Spleen (tissue), 11 donors: ENCODE measurements at regions not wholly inside any gene's neighbourhood (a gene's known extent, or its start where the extent isn't known, plus 50 kb on each side); places are given as distances from the start of the nearest gene placed in this dataset.

Experiments used
- DNase-seq: peaks from one replicate; pipeline ENCODE4 v3.0.0-alpha.2; 2020
- H3K27ac ChIP-seq, 8 donors: fragments of 200-600 bp; sonication (generic) in 7 of 8; 1 replicate in 4 of 8; 2 replicates in 4 of 8; pipeline versions ENCODE4 v1.5.0 to v1.8.0; 2016 to 2021; ENCODE audit warnings: inconsistent platforms in 4 of 8, mild to moderate bottlenecking in 4 of 8, moderate library complexity in 1 of 8
- H3K27me3 ChIP-seq, 7 donors: fragments of 200-600 bp; sonication (generic) in 6 of 7; replicated peaks in 1 of 7; 1 replicate in 4 of 7; 2 replicates in 3 of 7; pipeline versions ENCODE4 v1.5.0 to v1.8.0; 2016 to 2021; ENCODE audit warnings: inconsistent platforms in 3 of 7, mild to moderate bottlenecking in 1 of 7
- H3K36me3 ChIP-seq, 6 donors: fragments of 200-600 bp; sonication (generic) in 5 of 6; 1 replicate in 4 of 6; 2 replicates in 2 of 6; pipeline versions ENCODE4 v1.5.0 to v1.8.0; 2016 to 2021; ENCODE audit warnings: inconsistent platforms in 2 of 6
- H3K4me1 ChIP-seq, 6 donors: fragments of 200-600 bp; sonication (generic) in 5 of 6; 1 replicate in 3 of 6; 2 replicates in 3 of 6; pipeline versions ENCODE4 v1.5.0 to v1.8.0; 2016 to 2021; ENCODE audit warnings: inconsistent platforms in 3 of 6
- H3K4me3 ChIP-seq, 8 donors: fragments of 200-600 bp; sonication (generic) in 7 of 8; 1 replicate in 4 of 8; 2 replicates in 4 of 8; pipeline versions ENCODE4 v1.5.0 to v1.8.0; 2016 to 2021; ENCODE audit warnings: inconsistent platforms in 4 of 8, mild to moderate bottlenecking in 4 of 8, moderate library complexity in 2 of 8
- H3K9me3 ChIP-seq, 8 donors: fragments of 200-600 bp; sonication (generic) in 7 of 8; 1 replicate in 4 of 8; 2 replicates in 4 of 8; pipeline versions ENCODE4 v1.5.0 to v1.8.0; 2016 to 2021; ENCODE audit warnings: inconsistent platforms in 4 of 8
- POLR2A ChIP-seq, 3 donors: fragments of 450-650 bp; IDR thresholded peaks; one replicate each; pipeline ENCODE4 v1.5.1; 2017; ENCODE audit warnings: antibody characterized with exemption in 3 of 3, mild to moderate bottlenecking in 1 of 3
- POLR2AphosphoS5 ChIP-seq, 3 donors: sonication (generic); formaldehyde crosslinking; IDR thresholded peaks; one replicate each; pipeline ENCODE4 v1.5.1; 2017; ENCODE audit warnings: antibody characterized with exemption in 3 of 3
- WGBS, 5 donors: extraction: QIAGEN DNeasy Blood & Tissue Kit in 3 of 5; methylation state at CpG; one replicate each; pipeline versions ENCODE4 v1.1.5 to v1.1.7; 2013 to 2018; 5-methylcytosine and 5-hydroxymethylcytosine counted together
- intact Hi-C: fragments of 100-400 bp; cut with DNase I; formaldehyde crosslinking; loops from one replicate; pipeline ENCODE4 v1.15.0; 2023; ENCODE audit warnings: low total_unique reads
- TF ChIP-seq, protein P1 (sequence below), 11 experiments: fragments of 200-600 bp in 7 of 11; fragments of 450-650 bp in 4 of 11; sonication (generic) in 4 of 11; IDR thresholded peaks in 8 of 11; conservative IDR thresholded peaks in 3 of 11; 1 replicate in 7 of 11; 2 replicates in 4 of 11; pipeline versions ENCODE4 v1.4.0 to v1.8.0; 2016 to 2021; ENCODE audit warnings: antibody characterized with exemption in 11 of 11, inconsistent platforms in 4 of 11, mild to moderate bottlenecking in 1 of 11
- donor health status: healthy with polysubstance abuse.
- donor health status: DM: no; HTN: no; CAD: no; lungs with moderate emphysema.
- donor health status: DM: no; HTN: no; CAD: no.
- donor health status: Bipolar disorder and iron deficiency.
- donor health status: healthy.
- donor health status: DM: no; HTN: no; CAD: no.
- donor health status: DM: yes; HTN: yes; CAD: no.

DNA sequence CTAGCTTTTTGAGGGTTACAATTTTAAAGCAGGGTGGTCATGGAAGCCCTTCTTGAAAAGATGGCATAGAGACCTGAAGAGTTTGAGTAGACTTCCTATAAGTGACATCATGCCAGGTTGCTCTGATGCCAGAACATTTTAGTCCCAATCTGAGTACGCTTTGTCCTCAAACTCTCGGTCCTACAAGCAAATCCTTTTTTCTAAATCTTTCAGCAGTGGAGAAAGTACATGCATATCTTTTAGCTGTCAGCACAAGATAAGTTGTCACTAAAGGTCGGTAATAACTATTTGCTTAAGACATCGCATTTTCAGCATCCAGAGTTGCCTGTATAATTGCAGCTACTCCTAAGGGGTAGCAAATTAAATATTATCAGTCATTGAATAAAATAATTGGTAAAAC is 140.4 kb downstream of the ATP6V1G3 start:
- no peak for TF ChIP-seq POLR2A (IDR thresholded peaks at IDR 0.05)
- no peak for DNase-seq
- Histone ChIP-seq H3K27ac (no peak overlapping the region), H3K4me1 (no peaks in the 10 kb centered on the region), H3K9me3 (peaks cover 0 to 8% (median 3%) of the 10 kb centered on the region in 8 donors), H3K4me3 (no peak overlapping the region), H3K27me3 (no peaks in the 10 kb centered on the region), H3K36me3 (no peaks in the 10 kb centered on the region)
- WGBS, 5 donors, result 81 to 95% (median 91%) methylated on average over 4 of the region's 4 CpGs
- intact Hi-C loops, result no loop called here

- H3K4me1 ChIP-seq, result no peaks in the 10 kb centered on the region
- WGBS, 5 donors, result 64 to 90% (median 80%) methylated on average over 1 of the region's 1 CpG
- TF ChIP-seq, protein P1, sequence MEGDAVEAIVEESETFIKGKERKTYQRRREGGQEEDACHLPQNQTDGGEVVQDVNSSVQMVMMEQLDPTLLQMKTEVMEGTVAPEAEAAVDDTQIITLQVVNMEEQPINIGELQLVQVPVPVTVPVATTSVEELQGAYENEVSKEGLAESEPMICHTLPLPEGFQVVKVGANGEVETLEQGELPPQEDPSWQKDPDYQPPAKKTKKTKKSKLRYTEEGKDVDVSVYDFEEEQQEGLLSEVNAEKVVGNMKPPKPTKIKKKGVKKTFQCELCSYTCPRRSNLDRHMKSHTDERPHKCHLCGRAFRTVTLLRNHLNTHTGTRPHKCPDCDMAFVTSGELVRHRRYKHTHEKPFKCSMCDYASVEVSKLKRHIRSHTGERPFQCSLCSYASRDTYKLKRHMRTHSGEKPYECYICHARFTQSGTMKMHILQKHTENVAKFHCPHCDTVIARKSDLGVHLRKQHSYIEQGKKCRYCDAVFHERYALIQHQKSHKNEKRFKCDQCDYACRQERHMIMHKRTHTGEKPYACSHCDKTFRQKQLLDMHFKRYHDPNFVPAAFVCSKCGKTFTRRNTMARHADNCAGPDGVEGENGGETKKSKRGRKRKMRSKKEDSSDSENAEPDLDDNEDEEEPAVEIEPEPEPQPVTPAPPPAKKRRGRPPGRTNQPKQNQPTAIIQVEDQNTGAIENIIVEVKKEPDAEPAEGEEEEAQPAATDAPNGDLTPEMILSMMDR (IDR thresholded peaks at IDR 0.05 in 8 of 11, conservative IDR thresholded peaks at IDR 0.05 in 3 of 11), result no peak
- TF ChIP-seq POLR2AphosphoS5 (IDR thresholded peaks at IDR 0.05), result no peak
- no peak for TF ChIP-seq POLR2A (IDR thresholded peaks at IDR 0.05)
- intact Hi-C loops, result no loop called here
- H3K36me3 ChIP-seq, result no peaks in the 10 kb centered on the region
- H3K27ac ChIP-seq, result no peak overlapping the region
- H3K27me3 ChIP-seq, result no peaks in the 10 kb centered on the region
- H3K4me3 ChIP-seq, result no peak overlapping the region
- DNase-seq, result no peak
- peaks cover 0 to 2% (median under 1%) of the 10 kb centered on the region in 8 donors for H3K9me3 ChIP-seq
Measured at GRCh38 chr1:198399452-198399851, 141.0 kb downstream of the ATP6V1G3 start.

DNA sequence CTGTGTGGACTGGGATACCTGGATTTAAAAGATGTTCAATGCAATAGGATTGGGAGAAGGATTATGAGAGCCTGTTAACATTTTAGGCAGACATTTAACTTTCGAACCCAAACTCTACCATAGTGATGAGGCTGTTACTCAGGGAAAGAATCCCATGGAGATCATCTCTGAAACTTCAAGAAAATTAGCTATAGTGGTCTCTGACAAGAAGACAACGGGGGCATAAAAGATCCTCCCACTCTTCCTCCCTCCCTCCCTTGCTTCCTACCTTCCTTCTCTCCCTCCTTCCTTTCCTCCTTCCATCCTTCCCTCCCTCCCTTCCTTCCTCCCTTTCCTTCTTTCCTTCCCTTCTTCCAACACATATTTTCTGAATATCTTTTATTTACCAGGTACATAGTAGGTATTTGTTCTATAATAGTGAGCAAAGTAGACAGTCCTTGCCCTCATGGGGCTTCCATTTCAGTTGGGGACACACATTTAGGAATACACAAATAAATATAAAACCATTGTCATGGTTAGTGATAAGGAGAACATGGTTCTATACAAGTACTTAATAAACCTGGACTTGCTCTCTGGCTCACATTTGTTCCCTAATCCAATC is 143.2 kb downstream of the ATP6V1G3 start:
- H3K36me3 ChIP-seq, result no peaks in the 10 kb centered on the region
- WGBS, 5 donors, result 88 to 94% (median 89%) methylated on average over 2 of the region's 2 CpGs

GRCh38 chr1:198391393-198392020 is 149.0 kb downstream of the ATP6V1G3 start:
- whole genome bisulfite sequencing, 5 donors, result 79 to 86% (median 82%) methylated on average over 10 of the region's 10 CpGs
- H3K27me3 ChIP-seq, result no peaks in the 10 kb centered on the region
- no peak overlapping the region for H3K4me3 ChIP-seq
- no peaks in the 10 kb centered on the region for H3K4me1 ChIP-seq
- H3K9me3 ChIP-seq, result no peaks in the 10 kb centered on the region
- DNase-seq, result no peak
- H3K36me3 ChIP-seq, result no peaks in the 10 kb centered on the region
- H3K27ac ChIP-seq, result no peak overlapping the region
- TF ChIP-seq POLR2A (IDR thresholded peaks at IDR 0.05) (no peak), POLR2AphosphoS5 (IDR thresholded peaks at IDR 0.05) (no peak)
- TF ChIP-seq, protein P1 (IDR thresholded peaks at IDR 0.05 in 8 of 11, conservative IDR thresholded peaks at IDR 0.05 in 3 of 11), result no peak
- intact Hi-C loops, result no loop called here

More for the DNA sequence above, 143.2 kb downstream of the ATP6V1G3 start:
- H3K4me3 ChIP-seq, result no peak overlapping the region
- H3K9me3 ChIP-seq, result no peaks in the 10 kb centered on the region
- DNase-seq, result no peak
- no peak overlapping the region for H3K27ac ChIP-seq
- intact Hi-C loops, result no loop called here
- no peaks in the 10 kb centered on the region for H3K27me3 ChIP-seq
- no peaks in the 10 kb centered on the region for H3K4me1 ChIP-seq
- no peak for TF ChIP-seq POLR2A (IDR thresholded peaks at IDR 0.05)
- no peak for TF ChIP-seq POLR2AphosphoS5 (IDR thresholded peaks at IDR 0.05)
- TF ChIP-seq, protein P1 (IDR thresholded peaks at IDR 0.05 in 8 of 11, conservative IDR thresholded peaks at IDR 0.05 in 3 of 11), result no peak
